ENCODE measurements at regions not wholly inside any gene's neighbourhood (a gene's known extent, or its start where the extent isn't known, plus 50 kb on each side); places are given as distances from the start of the nearest gene placed in this dataset.
A peak's percentile ranks its signal among the peaks of the same experiment; 100 is the strongest.

DNA sequence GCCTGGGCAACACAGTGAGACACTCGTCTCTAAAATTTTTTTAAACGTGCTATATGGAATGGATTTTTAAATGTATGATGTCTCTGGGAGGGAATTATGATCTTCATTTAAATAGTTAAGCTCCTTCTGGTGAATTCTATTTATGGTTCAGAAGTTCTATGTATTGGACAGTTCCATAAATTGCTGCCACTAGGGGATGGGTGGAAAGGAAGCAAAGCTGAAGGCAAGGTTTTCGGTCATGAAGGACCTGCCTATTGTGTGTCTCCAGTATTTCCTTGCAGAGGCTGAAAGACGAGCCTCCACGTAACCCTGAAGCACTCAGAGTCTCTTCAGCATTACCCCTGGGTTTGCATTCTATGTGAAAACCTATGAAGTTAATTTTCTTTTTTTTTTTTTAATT is 451.5 kb upstream of the FAT1 start:
- Histone ChIP-seq H3K36me3 (replicated peaks in 1 of 2; ENCODE audit: control insufficient read depth in 1 of 2, insufficient read depth in 2 of 2, low read length in 2 of 2) (no peaks in the 10 kb centered on the region), H3K79me2 (ENCODE audit: insufficient read depth, low read length) (no peaks in the 10 kb centered on the region), H3K9me3 (ENCODE audit: low read length) (no peaks in the 10 kb centered on the region), H3K4me2 (ENCODE audit: low read depth, low read length) (no peak overlapping the region), H3K4me1 (ENCODE audit: insufficient read depth, low read length) (no peaks in the 10 kb centered on the region), H2AFZ (ENCODE audit: low read length) (no peak overlapping the region), H3K9ac (ENCODE audit: insufficient read depth, low read depth, low read length) (no peak overlapping the region), H3K4me3 (replicated peaks in 1 of 3; ENCODE audit: insufficient read depth in 1 of 3, low read depth in 2 of 3, low read length in 3 of 3) (no peak overlapping the region), H4K20me1 (ENCODE audit: insufficient read depth, low read length) (no peaks in the 10 kb centered on the region), H3K27ac (ENCODE audit: extremely low read length, insufficient read depth, low read length) (no peak overlapping the region), H3K27me3 (ENCODE audit: control insufficient read depth in 1 of 2, insufficient read depth in 2 of 2, low read length in 2 of 2) (peaks cover 0 to 32% of the 10 kb centered on the region in 2 experiments; a peak in 1 of 5 replicates)
- DNase-seq (ENCODE audit: low spot score) (peak; percentile 2), ATAC-seq (peak; percentile 41; the same call in 2 of the 3 replicates), FAIRE-seq (no peak)
- in situ Hi-C loops (cut with HindIII; ENCODE audit: extremely low pct_ligation_motif_present, low pct_unique_long_range_greater_than_20kb) = no loop called here
- intact Hi-C loops (cut with micrococcal nuclease; ENCODE audit: unreplicated experiment) = no loop called here
- CTCF ChIA-PET (ENCODE audit: low intra/inter-chr PET ratio, low total read pairs) = no interaction called here
- WGBS (ENCODE audit: low lambda C conversion rate) = 1% methylated on average over 5 of the region's 5 CpGs
- POLR2A ChIA-PET = no interaction called here
- BruUV-seq (replicated peaks) = no TSS peak
- TF ChIP-seq ZNF350 (CRISPR knock-in tag; IDR thresholded peaks at IDR 0.05; ENCODE audit: borderline replicate concordance, low read depth) = no peak
- TF ChIP-seq, protein P1, sequence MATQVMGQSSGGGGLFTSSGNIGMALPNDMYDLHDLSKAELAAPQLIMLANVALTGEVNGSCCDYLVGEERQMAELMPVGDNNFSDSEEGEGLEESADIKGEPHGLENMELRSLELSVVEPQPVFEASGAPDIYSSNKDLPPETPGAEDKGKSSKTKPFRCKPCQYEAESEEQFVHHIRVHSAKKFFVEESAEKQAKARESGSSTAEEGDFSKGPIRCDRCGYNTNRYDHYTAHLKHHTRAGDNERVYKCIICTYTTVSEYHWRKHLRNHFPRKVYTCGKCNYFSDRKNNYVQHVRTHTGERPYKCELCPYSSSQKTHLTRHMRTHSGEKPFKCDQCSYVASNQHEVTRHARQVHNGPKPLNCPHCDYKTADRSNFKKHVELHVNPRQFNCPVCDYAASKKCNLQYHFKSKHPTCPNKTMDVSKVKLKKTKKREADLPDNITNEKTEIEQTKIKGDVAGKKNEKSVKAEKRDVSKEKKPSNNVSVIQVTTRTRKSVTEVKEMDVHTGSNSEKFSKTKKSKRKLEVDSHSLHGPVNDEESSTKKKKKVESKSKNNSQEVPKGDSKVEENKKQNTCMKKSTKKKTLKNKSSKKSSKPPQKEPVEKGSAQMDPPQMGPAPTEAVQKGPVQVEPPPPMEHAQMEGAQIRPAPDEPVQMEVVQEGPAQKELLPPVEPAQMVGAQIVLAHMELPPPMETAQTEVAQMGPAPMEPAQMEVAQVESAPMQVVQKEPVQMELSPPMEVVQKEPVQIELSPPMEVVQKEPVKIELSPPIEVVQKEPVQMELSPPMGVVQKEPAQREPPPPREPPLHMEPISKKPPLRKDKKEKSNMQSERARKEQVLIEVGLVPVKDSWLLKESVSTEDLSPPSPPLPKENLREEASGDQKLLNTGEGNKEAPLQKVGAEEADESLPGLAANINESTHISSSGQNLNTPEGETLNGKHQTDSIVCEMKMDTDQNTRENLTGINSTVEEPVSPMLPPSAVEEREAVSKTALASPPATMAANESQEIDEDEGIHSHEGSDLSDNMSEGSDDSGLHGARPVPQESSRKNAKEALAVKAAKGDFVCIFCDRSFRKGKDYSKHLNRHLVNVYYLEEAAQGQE (IDR thresholded peaks at IDR 0.05; ENCODE audit: borderline replicate concordance in 1 of 2, low read depth in 1 of 2, low read length in 2 of 2) = 0 out of 4 replicates have a peak, but pooled peaks of 1 of the 2 experiments have one; percentile 42
- TF ChIP-seq MIER2 (CRISPR knock-in tag; IDR thresholded peaks at IDR 0.05) = 0 out of 2 replicates have a peak, but pooled peaks have one; percentile 34
- TF ChIP-seq, protein P2, sequence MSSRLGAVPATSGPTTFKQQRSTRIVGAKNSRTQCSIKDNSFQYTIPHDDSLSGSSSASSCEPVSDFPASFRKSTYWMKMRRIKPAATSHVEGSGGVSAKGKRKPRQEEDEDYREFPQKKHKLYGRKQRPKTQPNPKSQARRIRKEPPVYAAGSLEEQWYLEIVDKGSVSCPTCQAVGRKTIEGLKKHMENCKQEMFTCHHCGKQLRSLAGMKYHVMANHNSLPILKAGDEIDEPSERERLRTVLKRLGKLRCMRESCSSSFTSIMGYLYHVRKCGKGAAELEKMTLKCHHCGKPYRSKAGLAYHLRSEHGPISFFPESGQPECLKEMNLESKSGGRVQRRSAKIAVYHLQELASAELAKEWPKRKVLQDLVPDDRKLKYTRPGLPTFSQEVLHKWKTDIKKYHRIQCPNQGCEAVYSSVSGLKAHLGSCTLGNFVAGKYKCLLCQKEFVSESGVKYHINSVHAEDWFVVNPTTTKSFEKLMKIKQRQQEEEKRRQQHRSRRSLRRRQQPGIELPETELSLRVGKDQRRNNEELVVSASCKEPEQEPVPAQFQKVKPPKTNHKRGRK (CRISPR knock-in tag; IDR thresholded peaks at IDR 0.05) = no peak
